ENCODE measurements at regions not wholly inside any gene's neighbourhood (a gene's known extent, or its start where the extent isn't known, plus 50 kb on each side); places are given as distances from the start of the nearest gene placed in this dataset.

DNA sequence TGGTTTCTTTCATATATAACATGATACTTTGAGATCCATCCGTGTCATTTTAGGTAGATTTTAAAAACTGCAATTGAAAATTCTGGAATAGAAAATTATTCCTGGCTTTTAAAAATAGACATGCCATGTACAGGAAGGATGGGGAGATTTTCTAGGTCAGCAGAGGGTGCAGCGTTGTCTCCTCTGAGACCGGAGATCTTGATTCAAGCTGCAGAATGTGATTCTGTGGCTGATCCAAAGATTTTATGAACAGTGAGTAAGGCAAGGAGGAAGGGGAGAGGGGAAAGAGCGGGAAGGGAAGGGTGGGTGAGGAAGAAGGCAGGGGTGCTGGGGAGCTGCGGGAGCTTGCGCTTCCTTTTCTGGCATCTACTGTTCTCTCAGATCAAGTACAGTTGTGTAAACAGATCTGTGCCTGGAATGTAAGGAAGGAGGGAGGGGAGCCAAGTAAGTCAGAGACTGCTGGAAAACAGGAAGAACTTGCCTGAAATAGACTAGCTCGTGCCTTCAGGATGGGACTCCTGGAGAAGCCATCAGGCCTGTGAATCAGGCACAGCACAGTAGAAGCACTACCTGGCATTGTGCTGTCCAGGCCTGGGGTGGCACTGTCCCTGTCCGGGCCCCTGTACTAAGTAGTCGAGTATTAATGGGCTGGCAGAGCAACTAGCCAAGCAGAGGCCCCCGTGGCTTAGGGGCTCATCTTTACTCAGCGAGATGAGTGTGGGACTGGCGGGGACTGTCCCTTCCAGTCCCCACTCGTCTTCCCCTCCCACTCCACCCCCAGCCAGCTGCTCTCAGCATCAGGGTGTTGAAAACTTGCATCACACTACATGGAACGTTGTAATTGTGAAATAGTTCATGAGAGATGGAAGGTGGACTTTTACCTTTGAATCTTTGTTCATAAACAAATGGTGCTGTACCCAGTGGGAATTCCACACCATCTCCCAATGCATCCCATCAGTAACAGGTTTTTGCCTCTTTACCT, 163.5 kb downstream of the UXS1 start:
- H2AFZ ChIP-seq (ENCODE audit: low read length) = no peak overlapping the region
- no peaks in the 10 kb centered on the region for H3K27me3 ChIP-seq (ENCODE audit: insufficient read depth, low read length)
- no peaks in the 10 kb centered on the region for H4K20me1 ChIP-seq (ENCODE audit: control insufficient read depth, insufficient read depth, insufficient read length)
- no peak overlapping the region for H3K4me2 ChIP-seq (ENCODE audit: insufficient read depth, insufficient read length, low read length)
- no peak overlapping the region for H3K4ac ChIP-seq (ENCODE audit: low read depth, low read length)
- peaks cover 0 to 5% of the 10 kb centered on the region in 2 experiments; a peak in 2 of 4 replicates for H3K4me1 Mint-ChIP-seq
- no peaks in the 10 kb centered on the region for H3K79me2 ChIP-seq (ENCODE audit: insufficient read depth, low read length)
- H3K18ac ChIP-seq (ENCODE audit: insufficient read length, low read depth, low read length) = no peak overlapping the region
- TF ChIP-seq, protein P1, sequence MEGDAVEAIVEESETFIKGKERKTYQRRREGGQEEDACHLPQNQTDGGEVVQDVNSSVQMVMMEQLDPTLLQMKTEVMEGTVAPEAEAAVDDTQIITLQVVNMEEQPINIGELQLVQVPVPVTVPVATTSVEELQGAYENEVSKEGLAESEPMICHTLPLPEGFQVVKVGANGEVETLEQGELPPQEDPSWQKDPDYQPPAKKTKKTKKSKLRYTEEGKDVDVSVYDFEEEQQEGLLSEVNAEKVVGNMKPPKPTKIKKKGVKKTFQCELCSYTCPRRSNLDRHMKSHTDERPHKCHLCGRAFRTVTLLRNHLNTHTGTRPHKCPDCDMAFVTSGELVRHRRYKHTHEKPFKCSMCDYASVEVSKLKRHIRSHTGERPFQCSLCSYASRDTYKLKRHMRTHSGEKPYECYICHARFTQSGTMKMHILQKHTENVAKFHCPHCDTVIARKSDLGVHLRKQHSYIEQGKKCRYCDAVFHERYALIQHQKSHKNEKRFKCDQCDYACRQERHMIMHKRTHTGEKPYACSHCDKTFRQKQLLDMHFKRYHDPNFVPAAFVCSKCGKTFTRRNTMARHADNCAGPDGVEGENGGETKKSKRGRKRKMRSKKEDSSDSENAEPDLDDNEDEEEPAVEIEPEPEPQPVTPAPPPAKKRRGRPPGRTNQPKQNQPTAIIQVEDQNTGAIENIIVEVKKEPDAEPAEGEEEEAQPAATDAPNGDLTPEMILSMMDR (conservative IDR thresholded peaks at IDR 0.05) = no peak
- no peak overlapping the region for H2BK120ac ChIP-seq (ENCODE audit: low read depth, low read length, poor library complexity, severe bottlenecking)
- peak overlapping the region in 1 of 3 experiments; percentile 84; a peak in 2 of 7 replicates for H3K27ac Mint-ChIP-seq
- no CpG with 5 or more reads among the region's 14 CpGs for WGBS (ENCODE audit: extremely low coverage, insufficient read length, low lambda C conversion rate)
- no peaks in the 10 kb centered on the region for H3K79me1 ChIP-seq (ENCODE audit: insufficient read depth, low read depth, low read length, poor library complexity, severe bottlenecking)
- H4K8ac ChIP-seq (replicated peaks; ENCODE audit: insufficient read length, low read depth, low read length) = no peak overlapping the region
- H2BK12ac ChIP-seq (ENCODE audit: insufficient read length, low read depth, low read length) = no peak overlapping the region
- no peak overlapping the region for H3K14ac ChIP-seq (ENCODE audit: insufficient read depth, low read length)
- no peak overlapping the region for H3K23ac ChIP-seq (ENCODE audit: insufficient read length, low read depth, low read length)
- H4K91ac ChIP-seq (ENCODE audit: insufficient read length, low read depth, low read length) = no peak overlapping the region
- H2BK20ac ChIP-seq (ENCODE audit: low read depth, low read length, poor library complexity, severe bottlenecking) = no peak overlapping the region
- H3K4me3 Mint-ChIP-seq = no peak overlapping the region
- no peak overlapping the region for H2BK15ac ChIP-seq (ENCODE audit: low read depth, low read length)
- H3K9me3 Mint-ChIP-seq = peaks cover 4 to 8% of the 10 kb centered on the region in 2 experiments; a peak in 2 of 5 replicates
- H3K23me2 ChIP-seq (ENCODE audit: insufficient read length, low read depth, low read length, poor library complexity, severe bottlenecking) = no peaks in the 10 kb centered on the region
- H3K4me1 ChIP-seq (ENCODE audit: insufficient read depth, low read length) = no peaks in the 10 kb centered on the region
- no peak overlapping the region for H2AK5ac ChIP-seq (ENCODE audit: insufficient read length, low read length)
- no peaks in the 10 kb centered on the region; the same call in 1 of the 2 replicates for H3K27me3 Mint-ChIP-seq (ENCODE audit: low read depth)
- H3K9ac ChIP-seq (ENCODE audit: extremely low read depth, insufficient read length, low read length) = no peak overlapping the region
- H2BK5ac ChIP-seq (ENCODE audit: insufficient read length, low read length) = no peak overlapping the region
- H4K5ac ChIP-seq (ENCODE audit: insufficient read length, low read depth, low read length) = no peak overlapping the region
- DNase-seq = no peak
- H3K27ac ChIP-seq (ENCODE audit: insufficient read length, low read depth, low read length) = no peak overlapping the region
- H3K36me3 Mint-ChIP-seq (ENCODE audit: insufficient read depth in 1 of 3, low read depth in 3 of 3) = no peaks in the 10 kb centered on the region; a peak in 2 of 7 replicates
- no peak overlapping the region for H3K56ac ChIP-seq (ENCODE audit: insufficient read length, low read depth, low read length)
- H3T11ph ChIP-seq (ENCODE audit: low read length) = no peak overlapping the region
- no peaks in the 10 kb centered on the region for H3K9me3 ChIP-seq (ENCODE audit: control insufficient read depth, low read depth, low read length)
